HCT116 (cell line): ENCODE measurements at regions not wholly inside any gene's neighbourhood (a gene's known extent, or its start where the extent isn't known, plus 50 kb on each side); places are given as distances from the start of the nearest gene placed in this dataset.

Experiments
- ATAC-seq: fragments of 200-7000 bp; cut with Tn5 transposase; 2 replicates; pipeline ENCODE4 v1.9.1; 2020; ENCODE audit warnings: mild to moderate bottlenecking, moderate library complexity
- BruUV-seq: library from RNA; stranded (reverse); fragments of 400-500 nt; replicated peaks from 2 replicates; lab custom pipeline; 2021; lab: Mats Ljungman, UMichigan
- CTCF ChIA-PET: fragments of 300-600 bp; sonication (Branson Sonifier 250); formaldehyde crosslinking; loops from one replicate; lab custom pipeline; 2021; ENCODE audit warnings: antibody characterized with exemption; lab: Charles Lee
- POLR2A ChIA-PET: fragments of 300-600, 350-600 bp; sonication (Branson Sonifier 250); formaldehyde crosslinking; loops from one replicate; lab custom pipeline; 2021; ENCODE audit warnings: antibody characterized with exemption; lab: Charles Lee
- RAD21 ChIA-PET, 2 experiments: fragments of 300-600 bp; sonication (Branson Sonifier 250); formaldehyde crosslinking; loops; one replicate each; lab custom pipeline; 2023; ENCODE audit warnings: low total read pairs in 2 of 2; ENCODE audit not compliant: uncharacterized antibody in 2 of 2, unreplicated experiment in 2 of 2, low non-redundant PET in 1 of 2; lab: Charles Lee
- DNase-seq: peaks from one replicate; pipeline ENCODE4 v3.0.0-alpha.2; 2010; ENCODE audit warnings: low read depth, low spot score
- H2AFZ ChIP-seq: fragments of 200-600 bp; shearing (Covaris generic), sonication (generic); 2 replicates; pipeline ENCODE4 v1.6.1; 2017; ENCODE audit warnings: low read depth, mixed run types, mixed read lengths, antibody characterized with exemption, low read length; ENCODE audit not compliant: poor library complexity, severe bottlenecking
- H3K27ac ChIP-seq: 2 replicates; pipeline ENCODE4 v1.5.1; 2012; ENCODE audit warnings: low read depth, low read length
- H3K27me3 ChIP-seq: fragments of 200-600 bp; sonication (generic); 2 replicates; pipeline ENCODE4 v1.6.1; 2016; ENCODE audit warnings: mixed run types, low read length, mixed read lengths; ENCODE audit not compliant: insufficient read depth
- H3K36me3 ChIP-seq, 2 experiments: fragments of 200-500 bp in 1 of 2; fragments of 200-600 bp in 1 of 2; sonication (Bioruptor generic) in 1 of 2; sonication (generic) in 1 of 2; 2 replicates each; pipeline versions ENCODE4 v1.5.1 to v1.6.1; 2014 to 2016; ENCODE audit warnings: low read length in 2 of 2, inconsistent platforms in 1 of 2, mixed read lengths in 1 of 2, mixed run types in 1 of 2; ENCODE audit not compliant: insufficient read depth in 2 of 2, control insufficient read depth in 1 of 2
- H3K4me1 ChIP-seq, 2 experiments: fragments of 200-600 bp in 1 of 2; sonication (generic) in 1 of 2; 2 replicates each; pipeline versions ENCODE4 v1.5.1 to v1.6.1; 2012 to 2017; ENCODE audit warnings: low read length in 2 of 2, inconsistent platforms in 1 of 2, mild to moderate bottlenecking in 1 of 2, mixed read lengths in 1 of 2, mixed run types in 1 of 2, moderate library complexity in 1 of 2; ENCODE audit not compliant: insufficient read depth in 2 of 2, control insufficient read depth in 1 of 2
- H3K4me2 ChIP-seq: fragments of 200-600 bp; sonication (generic); 2 replicates; pipeline ENCODE4 v1.6.1; 2017; ENCODE audit warnings: mixed run types, low read length, mixed read lengths
- H3K4me3 ChIP-seq, 2 experiments: fragments of 200-600 bp in 1 of 2; sonication (generic) in 1 of 2; replicated peaks in 1 of 2; 2 replicates each; pipeline ENCODE4 v1.5.1; 2011 to 2016; ENCODE audit warnings: low read length in 2 of 2, control low read depth in 1 of 2, low read depth in 1 of 2, mild to moderate bottlenecking in 1 of 2, mixed read lengths in 1 of 2, mixed run types in 1 of 2
- H3K79me2 ChIP-seq: fragments of 200-600 bp; sonication (generic); 2 replicates; pipeline ENCODE4 v1.6.1; 2017; ENCODE audit warnings: mild to moderate bottlenecking, mixed run types, low read length, moderate library complexity, mixed read lengths; ENCODE audit not compliant: insufficient read depth
- H3K9ac ChIP-seq: fragments of 200-600 bp; sonication (generic); 2 replicates; pipeline ENCODE4 v1.6.1; 2016; ENCODE audit warnings: low read length, mixed read lengths
- H3K9me2 ChIP-seq: fragments of 200-600 bp; sonication (generic), shearing (Covaris generic); 2 replicates; pipeline ENCODE4 v1.6.1; 2017; ENCODE audit warnings: mixed run types, mild to moderate bottlenecking, moderate library complexity; ENCODE audit not compliant: insufficient read depth
- H3K9me3 ChIP-seq, 2 experiments: fragments of 200-500 bp in 1 of 2; fragments of 200-600 bp in 1 of 2; sonication (Bioruptor generic) in 1 of 2; sonication (generic) in 1 of 2; 2 replicates each; pipeline ENCODE4 v1.6.1; 2014 to 2017; ENCODE audit warnings: low read length in 2 of 2, mixed read lengths in 2 of 2, inconsistent platforms in 1 of 2, low read depth in 1 of 2, mild to moderate bottlenecking in 1 of 2, mixed run types in 1 of 2, moderate library complexity in 1 of 2; ENCODE audit not compliant: control insufficient read depth in 1 of 2, insufficient read depth in 1 of 2
- H4K20me1 ChIP-seq: fragments of 200-600 bp; sonication (generic), shearing (Covaris generic); 2 replicates; pipeline ENCODE4 v1.6.1; 2017; ENCODE audit warnings: mixed run types, mild to moderate bottlenecking, moderate library complexity; ENCODE audit not compliant: insufficient read depth
- ATF3 ChIP-seq: IDR thresholded peaks from 2 replicates; pipeline ENCODE4 v1.6.1; 2012
- CBX3 ChIP-seq: IDR thresholded peaks from 2 replicates; pipeline ENCODE4 v1.6.1; 2012; ENCODE audit warnings: low read depth
- CEBPB ChIP-seq: IDR thresholded peaks from 2 replicates; pipeline ENCODE4 v1.6.1; 2012; ENCODE audit warnings: low read depth
- EGR1 ChIP-seq: IDR thresholded peaks from 2 replicates; pipeline ENCODE4 v1.6.1; 2012; ENCODE audit warnings: low read depth
- ELF1 ChIP-seq: IDR thresholded peaks from 2 replicates; pipeline ENCODE4 v1.6.1; 2012; ENCODE audit warnings: low read depth, borderline replicate concordance
- EZH2 ChIP-seq: fragments of 200-600 bp; sonication (generic); IDR thresholded peaks from 2 replicates; pipeline ENCODE4 v1.6.1; 2017; ENCODE audit warnings: antibody characterized with exemption, mixed run types
- EZH2phosphoT487 ChIP-seq: fragments of 200-600 bp; IDR thresholded peaks from 2 replicates; pipeline ENCODE4 v1.6.1; 2018; ENCODE audit warnings: antibody characterized with exemption, borderline replicate concordance
- FOSL1 ChIP-seq: IDR thresholded peaks from 2 replicates; pipeline ENCODE4 v1.6.1; 2012; ENCODE audit warnings: low read depth
- MAX ChIP-seq: IDR thresholded peaks from 2 replicates; pipeline ENCODE4 v1.6.1; 2012
- POLR2A ChIP-seq: IDR thresholded peaks from 2 replicates; pipeline ENCODE4 v1.7.0; 2011; ENCODE audit warnings: borderline replicate concordance; ENCODE audit not compliant: insufficient read depth, insufficient read length; ENCODE audit errors: extremely low read depth
- POLR2AphosphoS5 ChIP-seq: IDR thresholded peaks from 2 replicates; pipeline ENCODE4 v1.6.1; 2011; ENCODE audit warnings: mild to moderate bottlenecking, low read depth, low read length, moderate library complexity
- REST ChIP-seq: IDR thresholded peaks from 2 replicates; pipeline ENCODE4 v1.6.1; 2012; ENCODE audit warnings: low read depth
- SIN3A ChIP-seq: IDR thresholded peaks from 2 replicates; pipeline ENCODE4 v1.6.1; 2012; ENCODE audit warnings: low read depth
- SP1 ChIP-seq: IDR thresholded peaks from 2 replicates; pipeline ENCODE4 v1.6.1; 2012; ENCODE audit warnings: low read depth
- SRF ChIP-seq: IDR thresholded peaks from 2 replicates; pipeline ENCODE4 v1.6.1; 2012; ENCODE audit warnings: low read depth
- TCF7L2 ChIP-seq: IDR thresholded peaks from 2 replicates; pipeline ENCODE4 v1.7.0; 2011; ENCODE audit warnings: borderline replicate concordance, inconsistent platforms; ENCODE audit not compliant: insufficient read depth, insufficient read length; ENCODE audit errors: extremely low read depth
- YY1 ChIP-seq: IDR thresholded peaks from 2 replicates; pipeline ENCODE4 v1.6.1; 2011; ENCODE audit warnings: low read length, low read depth, moderate library complexity, mild to moderate bottlenecking; ENCODE audit not compliant: insufficient replicate concordance; ENCODE audit errors: extremely low read depth
- ZBTB33 ChIP-seq: IDR thresholded peaks from 2 replicates; pipeline ENCODE4 v1.6.1; 2011; ENCODE audit warnings: mild to moderate bottlenecking, low read length, moderate library complexity; ENCODE audit not compliant: insufficient replicate concordance; ENCODE audit errors: extremely low read depth
- intact Hi-C: fragments of 100-400 bp; cut with micrococcal nuclease; formaldehyde crosslinking; loops from 2 replicates; pipeline ENCODE4 v1.10.0; 2022
- TF ChIP-seq, protein P1 (sequence below), 3 experiments: fragments of 200-600 bp in 1 of 3; sonication (generic) in 1 of 3; IDR thresholded peaks in 2 of 3; conservative IDR thresholded peaks in 1 of 3; 2 replicates each; pipeline ENCODE4 v1.5.1; 2012 to 2017; ENCODE audit warnings: low read depth in 2 of 3, low read length in 2 of 3, antibody characterized with exemption in 1 of 3, borderline replicate concordance in 1 of 3, control low read depth in 1 of 3, mild to moderate bottlenecking in 1 of 3, mixed read lengths in 1 of 3, mixed run types in 1 of 3, moderate library complexity in 1 of 3; ENCODE audit not compliant: insufficient read depth in 1 of 3

GRCh38 chr11:82233201-82233600, 500.5 kb downstream of the FAM181B start:
- no peak for DNase-seq
- TF ChIP-seq, protein P1, sequence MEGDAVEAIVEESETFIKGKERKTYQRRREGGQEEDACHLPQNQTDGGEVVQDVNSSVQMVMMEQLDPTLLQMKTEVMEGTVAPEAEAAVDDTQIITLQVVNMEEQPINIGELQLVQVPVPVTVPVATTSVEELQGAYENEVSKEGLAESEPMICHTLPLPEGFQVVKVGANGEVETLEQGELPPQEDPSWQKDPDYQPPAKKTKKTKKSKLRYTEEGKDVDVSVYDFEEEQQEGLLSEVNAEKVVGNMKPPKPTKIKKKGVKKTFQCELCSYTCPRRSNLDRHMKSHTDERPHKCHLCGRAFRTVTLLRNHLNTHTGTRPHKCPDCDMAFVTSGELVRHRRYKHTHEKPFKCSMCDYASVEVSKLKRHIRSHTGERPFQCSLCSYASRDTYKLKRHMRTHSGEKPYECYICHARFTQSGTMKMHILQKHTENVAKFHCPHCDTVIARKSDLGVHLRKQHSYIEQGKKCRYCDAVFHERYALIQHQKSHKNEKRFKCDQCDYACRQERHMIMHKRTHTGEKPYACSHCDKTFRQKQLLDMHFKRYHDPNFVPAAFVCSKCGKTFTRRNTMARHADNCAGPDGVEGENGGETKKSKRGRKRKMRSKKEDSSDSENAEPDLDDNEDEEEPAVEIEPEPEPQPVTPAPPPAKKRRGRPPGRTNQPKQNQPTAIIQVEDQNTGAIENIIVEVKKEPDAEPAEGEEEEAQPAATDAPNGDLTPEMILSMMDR (IDR thresholded peaks at IDR 0.05 in 2 of 3, conservative IDR thresholded peaks at IDR 0.05 in 1 of 3; ENCODE audit: borderline replicate concordance in 1 of 3, insufficient read depth in 1 of 3, low read depth in 2 of 3, low read length in 2 of 3) = no peak
- TF ChIP-seq FOSL1 (no peak), SP1 (no peak), EZH2 (no peak), YY1 (no peak), ZBTB33 (no peak), ATF3 (no peak), EZH2phosphoT487 (no peak), TCF7L2 (no peak), ELF1 (no peak), POLR2A (no peak), POLR2AphosphoS5 (no peak), CEBPB (no peak), SRF (no peak), EGR1 (no peak), SIN3A (no peak), MAX (no peak), CBX3 (no peak), REST (no peak)
- H3K9me2 ChIP-seq = no peaks in the 10 kb centered on the region
- H3K79me2 ChIP-seq = no peaks in the 10 kb centered on the region
- intact Hi-C loops = no loop called here
- no peaks in the 10 kb centered on the region for H3K27me3 ChIP-seq
- H3K27ac ChIP-seq = no peak overlapping the region
- CTCF ChIA-PET = no interaction called here
- H3K9ac ChIP-seq = no peak overlapping the region
- no peak overlapping the region for H2AFZ ChIP-seq
- no peaks in the 10 kb centered on the region for H3K36me3 ChIP-seq
- no peak for ATAC-seq
- H3K9me3 ChIP-seq = peaks cover 4 to 10% of the 10 kb centered on the region in 2 experiments; a peak in 2 of 4 replicates
- H3K4me3 ChIP-seq = no peak overlapping the region
- RAD21 ChIA-PET = no interaction called here
- POLR2A ChIA-PET = no interaction called here
- no peaks in the 10 kb centered on the region for H3K4me1 ChIP-seq
- no peak overlapping the region for H3K4me2 ChIP-seq
- BruUV-seq = no TSS peak
- no peaks in the 10 kb centered on the region for H4K20me1 ChIP-seq
